SK-N-SH (cell line): ENCODE measurements at regions not wholly inside any gene's neighbourhood (a gene's known extent, or its start where the extent isn't known, plus 50 kb on each side); places are given as distances from the start of the nearest gene placed in this dataset.

ENCODE experiments used
- CTCF ChIP-seq: fragments of 200-600 bp; sonication (generic); IDR thresholded peaks from 2 replicates; pipeline ENCODE4 v1.6.1; 2017; ENCODE audit warnings: antibody characterized with exemption, mild to moderate bottlenecking, moderate library complexity
- NRF1 ChIP-seq: IDR thresholded peaks from 2 replicates; pipeline ENCODE4 v1.6.1; 2012; ENCODE audit warnings: low read depth, mild to moderate bottlenecking, low read length
- TCF12 ChIP-seq: IDR thresholded peaks from 2 replicates; pipeline ENCODE4 v1.4.0; 2012
- USF2 ChIP-seq: fragments of 150-350 bp; IDR thresholded peaks from 2 replicates; pipeline ENCODE4 v1.6.1; 2017; ENCODE audit warnings: antibody characterized with exemption, low read length, low read depth, borderline replicate concordance

GRCh38 chr2:145197944-145198343 is 678.0 kb upstream of the ZEB2 start:
- TF ChIP-seq TCF12: no peak
- no peak for TF ChIP-seq NRF1
- TF ChIP-seq CTCF: no peak
- no peak for TF ChIP-seq USF2
